NCI-H748 (cell line): ENCODE measurements at regions not wholly inside any gene's neighbourhood (a gene's known extent, or its start where the extent isn't known, plus 50 kb on each side); places are given as distances from the start of the nearest gene placed in this dataset.
A peak's percentile ranks its signal among the peaks of the same experiment; 100 is the strongest.

Source experiments
- DNase-seq: peaks from one replicate; lab custom pipeline; 2025; ENCODE audit not compliant: unreplicated experiment; lab: John Stamatoyannopoulos, UW

- DNase-seq, result no peak
These were observed 339.2 kb downstream of the SOX2 start for GRCh38 chr3:182050932-182051331.

GRCh38 chr3:182052332-182052731, 340.6 kb downstream of the SOX2 start:
- peak; percentile 79 for DNase-seq

GRCh38 chr3:182052757-182053156, 341.0 kb downstream of the SOX2 start:
- no peak for DNase-seq

DNA sequence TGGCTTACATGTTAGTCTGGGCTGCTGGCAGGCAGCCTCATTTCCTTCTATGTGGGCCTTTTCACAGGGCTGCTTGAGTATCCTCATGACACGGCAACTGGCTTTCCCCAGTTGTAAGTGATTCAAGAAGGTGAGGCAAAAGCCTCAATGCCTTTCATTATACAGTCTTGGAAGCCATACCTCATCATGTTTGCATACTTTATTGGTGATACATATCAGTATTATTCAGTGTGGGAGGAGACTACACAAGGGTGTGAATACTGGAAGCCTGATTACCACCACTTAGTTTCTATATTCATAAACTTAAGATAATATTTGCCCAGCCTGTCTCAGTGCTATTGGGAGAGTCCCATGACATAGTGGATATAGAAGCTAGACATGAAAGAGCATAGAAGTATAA, 346.8 kb downstream of the SOX2 start:
- DNase-seq, result no peak

DNA sequence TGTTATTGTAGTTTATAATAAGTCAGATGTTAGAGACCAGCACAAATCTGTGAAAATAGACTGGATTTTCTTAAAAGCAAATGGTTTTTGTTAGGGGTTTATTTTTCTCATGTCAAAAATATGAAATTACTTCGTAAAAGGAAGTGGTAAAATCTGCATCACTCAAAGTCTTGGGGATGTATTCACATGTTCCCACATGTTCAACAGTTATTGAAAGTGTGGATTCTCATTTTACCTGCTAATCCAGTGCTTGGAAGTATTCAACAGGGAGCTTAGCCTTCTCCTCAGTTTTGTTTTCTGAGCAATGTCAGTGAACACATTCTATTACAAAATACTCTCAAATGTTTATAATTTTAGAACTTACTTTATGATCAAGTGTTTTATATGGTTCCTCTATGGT, 352.0 kb downstream of the SOX2 start:
- DNase-seq, result no peak

DNA sequence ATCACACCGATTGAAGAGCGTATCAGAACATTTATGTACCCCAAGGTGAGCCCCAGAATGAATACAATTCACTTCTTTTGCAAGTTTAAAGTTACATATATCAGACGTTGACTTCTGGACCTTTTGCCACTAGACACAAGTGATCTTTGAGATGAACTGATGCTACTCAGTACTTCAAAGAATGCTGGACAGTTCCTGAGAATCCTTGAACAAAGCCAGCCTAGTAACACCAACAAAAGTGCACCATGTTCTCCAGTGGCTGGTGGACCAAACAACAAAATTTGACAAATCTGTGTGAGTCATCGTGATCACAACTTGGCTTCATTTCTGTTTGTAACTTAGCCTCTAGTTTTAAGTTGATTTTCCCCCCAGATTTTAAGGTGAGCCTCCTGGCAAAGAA, 355.7 kb downstream of the SOX2 start:
- no peak for DNase-seq

DNA sequence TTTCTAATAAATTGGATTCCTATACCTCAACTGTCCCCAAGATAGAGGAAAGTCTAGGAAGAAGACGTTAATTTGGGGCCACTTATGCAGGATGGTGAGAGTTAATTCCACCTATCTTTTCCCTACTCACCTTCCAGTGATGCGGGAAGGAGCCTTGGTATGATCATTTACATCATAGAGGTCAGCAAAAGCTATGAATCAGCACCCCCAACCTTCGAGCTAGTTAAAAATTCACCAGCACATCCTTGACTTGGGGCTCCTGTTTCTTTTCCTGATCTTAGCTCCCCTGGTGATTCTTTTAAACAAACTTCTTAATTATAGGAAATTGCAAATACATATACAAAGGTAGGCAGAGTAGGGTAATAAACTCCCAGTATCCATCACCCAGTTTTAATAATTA, 366.6 kb downstream of the SOX2 start:
- no peak for DNase-seq

GRCh38 chr3:182078929-182079328, 367.2 kb downstream of the SOX2 start:
- no peak for DNase-seq

DNA sequence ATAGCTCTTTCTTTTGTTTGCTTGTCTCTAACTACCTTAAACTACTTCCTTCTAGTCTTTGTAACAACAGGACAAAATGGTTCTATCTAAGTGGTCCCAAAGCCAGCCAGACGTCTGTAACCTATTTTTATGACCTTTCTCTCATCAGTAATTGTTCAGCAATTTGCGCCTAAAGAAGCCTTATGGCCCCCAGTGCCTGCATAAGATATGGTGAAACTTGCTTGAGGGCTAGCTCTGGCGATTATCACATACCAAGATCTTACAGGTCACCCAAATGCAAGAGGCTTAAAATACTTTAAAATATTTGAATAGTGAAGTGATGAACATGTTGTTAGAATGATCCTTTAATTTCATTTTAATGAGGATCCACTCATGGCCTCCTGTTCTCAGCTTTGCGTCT, 369.4 kb downstream of the SOX2 start:
- DNase-seq, result no peak

DNA sequence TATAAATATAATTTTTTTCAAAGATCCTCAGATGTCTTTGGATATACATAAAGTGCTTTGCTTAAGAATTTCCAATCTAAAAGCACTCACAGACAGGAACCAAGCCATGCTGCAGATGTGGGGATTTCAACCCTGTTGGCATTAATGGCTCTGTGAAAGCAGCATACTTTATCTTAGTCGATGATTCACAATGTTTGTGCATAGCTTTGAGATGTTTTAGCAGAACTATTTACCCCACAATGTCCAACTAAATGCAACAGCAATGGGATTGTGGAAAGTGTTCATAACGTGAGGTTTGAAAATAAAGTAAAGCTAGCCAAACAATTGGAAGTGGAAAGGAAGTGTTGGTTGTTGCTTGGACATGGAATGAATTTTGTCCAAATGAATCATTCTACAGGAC, 371.4 kb downstream of the SOX2 start:
- DNase-seq, result no peak

DNA sequence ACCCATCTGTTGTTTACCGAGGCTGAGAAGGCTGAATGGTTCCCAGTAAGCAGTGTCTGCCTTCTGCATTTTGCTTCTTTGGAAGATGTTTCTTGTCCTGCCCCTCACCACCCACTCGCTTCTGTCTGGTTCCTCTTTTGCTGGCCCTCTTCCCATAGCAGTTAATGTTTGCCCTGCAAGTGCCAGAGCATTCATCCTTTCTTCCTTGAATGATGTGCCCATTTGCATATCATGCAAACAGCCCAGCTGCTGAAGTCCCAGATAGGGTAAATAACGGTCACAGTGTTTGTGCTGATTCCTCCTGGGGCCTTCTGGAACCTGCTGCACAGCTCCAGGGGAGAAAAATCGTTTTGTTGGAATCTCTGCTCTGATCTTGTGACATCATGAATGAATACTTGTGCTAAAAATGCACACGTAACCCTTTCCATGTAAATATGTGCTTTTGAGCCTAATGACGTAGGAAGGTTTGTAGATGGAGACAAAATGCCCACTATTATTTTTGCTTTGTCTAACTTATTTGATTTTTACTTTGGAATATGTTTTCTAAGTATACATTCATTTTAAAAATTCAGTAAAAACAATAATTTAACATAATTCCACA, 381.0 kb downstream of the SOX2 start:
- peak; percentile 17 for DNase-seq

DNA sequence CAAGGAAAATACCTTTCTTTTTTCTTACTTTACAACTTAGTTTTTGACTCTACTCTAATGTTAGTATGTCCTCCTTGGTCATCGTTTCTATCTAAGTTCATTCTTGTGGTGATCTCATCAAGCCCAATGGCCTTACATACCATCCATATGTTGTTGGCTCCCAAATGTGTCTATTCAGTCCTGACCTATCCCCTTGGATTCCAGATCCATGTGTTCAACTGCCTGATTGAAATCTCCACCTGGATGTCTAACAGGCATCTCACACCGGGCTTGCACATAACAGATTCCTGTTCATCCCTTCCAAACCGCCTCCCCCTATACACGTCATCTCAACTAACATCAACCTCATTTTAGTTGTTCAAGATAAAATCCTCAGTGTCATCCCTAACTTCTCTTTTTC, 382.6 kb downstream of the SOX2 start:
- no peak for DNase-seq

GRCh38 chr3:182104881-182105280, 393.2 kb downstream of the SOX2 start:
- DNase-seq, result peak; percentile 23

- no peak for DNase-seq
These were observed 394.1 kb downstream of the SOX2 start for GRCh38 chr3:182105875-182106274.

GRCh38 chr3:182108371-182108770, 396.6 kb downstream of the SOX2 start:
- DNase-seq, result no peak

- no peak for DNase-seq
These were observed 400.2 kb downstream of the SOX2 start for GRCh38 chr3:182111967-182112366.

DNA sequence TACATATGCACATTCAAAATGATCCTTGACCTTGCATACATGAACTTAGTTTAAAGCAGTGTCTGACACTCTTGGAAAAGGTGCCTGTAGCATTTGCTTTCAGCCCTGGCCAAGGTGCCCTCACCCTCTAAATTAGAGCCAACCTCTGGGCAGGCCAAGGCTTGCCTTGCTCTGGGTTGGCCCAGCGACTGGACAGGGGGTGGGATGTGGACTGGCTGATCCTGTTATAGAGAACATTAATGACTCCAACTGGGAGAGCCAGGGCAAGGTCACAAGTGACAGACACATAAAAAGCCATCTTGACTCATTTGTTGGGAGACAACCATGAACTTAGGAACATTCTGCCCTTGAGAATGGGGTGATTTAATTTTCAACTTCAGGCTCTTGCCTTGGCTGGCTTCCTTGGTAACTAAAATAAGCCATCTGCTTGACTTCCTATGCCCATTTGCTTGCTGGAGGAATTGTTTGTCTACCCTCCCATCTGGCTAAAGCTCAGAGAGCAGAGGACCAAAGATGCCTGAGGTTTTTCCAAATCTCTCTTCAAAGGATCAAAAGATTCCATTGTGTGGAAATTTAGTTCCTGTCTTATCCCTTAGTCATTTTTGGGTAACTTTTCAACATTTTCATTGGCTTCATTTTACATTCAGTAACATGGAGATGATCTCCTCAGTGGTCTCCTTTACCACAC, 403.7 kb downstream of the SOX2 start:
- DNase-seq, result no peak

DNA sequence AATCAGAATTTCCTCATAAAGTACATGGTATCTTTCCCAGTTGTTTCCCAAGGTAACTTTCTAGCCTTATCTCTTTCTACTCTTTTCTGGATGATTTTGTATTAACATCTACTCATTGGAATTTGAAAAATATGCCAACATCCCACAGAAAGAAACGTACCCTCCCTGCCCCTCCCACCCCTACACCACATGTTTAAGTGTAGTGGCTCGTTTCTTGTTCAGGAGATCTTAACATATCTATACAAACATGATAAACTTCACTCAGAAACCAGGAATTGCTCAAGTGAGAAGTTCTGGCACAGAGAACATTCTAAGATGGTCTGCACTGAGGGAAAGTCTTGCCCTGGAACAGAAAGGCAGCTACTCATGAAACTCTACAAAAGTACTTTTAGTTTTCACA, 404.7 kb downstream of the SOX2 start:
- no peak for DNase-seq

DNA sequence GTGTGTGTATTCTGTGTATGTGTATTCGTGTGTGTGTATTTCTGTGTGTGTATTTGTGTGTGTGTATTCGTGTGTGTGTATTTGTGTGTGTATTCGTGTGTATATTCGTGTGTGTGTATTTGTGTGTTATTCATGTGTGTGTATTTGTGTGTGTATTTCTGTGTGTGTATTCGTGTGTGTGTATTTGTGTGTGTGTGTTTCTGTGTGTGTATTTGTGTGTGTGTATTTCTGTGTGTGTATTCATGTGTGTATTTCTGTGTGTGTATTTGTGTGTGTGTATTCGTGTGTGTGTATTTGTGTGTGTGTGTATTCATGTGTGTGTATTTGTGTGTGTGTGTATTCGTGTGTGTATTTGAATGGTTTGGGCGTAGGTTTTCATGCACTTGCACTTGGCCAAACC, 405.4 kb downstream of the SOX2 start:
- no peak for DNase-seq

DNA sequence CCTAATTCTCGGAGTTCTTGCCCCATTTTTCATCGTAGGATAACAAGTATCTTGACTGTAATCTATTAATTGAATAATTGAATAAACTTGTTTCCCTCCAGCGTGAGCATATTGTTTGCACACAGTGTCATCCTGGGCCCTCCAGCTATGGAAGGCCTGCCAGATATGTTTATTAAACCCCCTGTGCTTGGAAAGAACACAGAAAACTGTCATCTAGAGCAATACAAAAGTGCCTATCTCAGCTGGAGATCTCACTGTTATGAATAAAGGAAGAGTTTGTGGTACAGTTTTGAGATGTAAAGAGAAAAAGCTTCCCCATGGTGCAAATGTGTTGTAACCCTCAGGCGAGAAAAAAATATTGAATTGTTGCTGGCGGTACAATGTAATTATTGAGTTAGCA, 405.9 kb downstream of the SOX2 start:
- peak; percentile 55 for DNase-seq

- DNase-seq, result peak; percentile 30
These were observed 406.3 kb downstream of the SOX2 start for GRCh38 chr3:182118066-182118465.

GRCh38 chr3:182121401-182121800, 409.7 kb downstream of the SOX2 start:
- DNase-seq, result peak; percentile 28

GRCh38 chr3:182122779-182123178, 411.1 kb downstream of the SOX2 start:
- no peak for DNase-seq
